K562 (cell line): ENCODE measurements at regions not wholly inside any gene's neighbourhood (a gene's known extent, or its start where the extent isn't known, plus 50 kb on each side); places are given as distances from the start of the nearest gene placed in this dataset.

ENCODE experiments used
- ATAC-seq: fragments of 200-7000 bp; cut with Tn5 transposase; 3 replicates; pipeline ENCODE4 v1.9.1; 2020; ENCODE audit warnings: moderate library complexity
- BruUV-seq: library from RNA; stranded (reverse); fragments of 400-500 nt; replicated peaks from 2 replicates; lab custom pipeline; 2021; lab: Mats Ljungman, UMichigan
- CTCF ChIA-PET: fragments of 300-600 bp; formaldehyde crosslinking; extraction: SDS; loops from one replicate; lab custom pipeline; 2021; ENCODE audit warnings: low intra/inter-chr PET ratio; lab: Yijun Ruan, JAX
- POLR2A ChIA-PET: fragments of 300-600, 350-650 bp; sonication (Branson Sonifier 250); formaldehyde crosslinking; extraction: SDS; loops from one replicate; lab custom pipeline; 2021; ENCODE audit warnings: antibody characterized with exemption, inconsistent platforms; lab: Yijun Ruan, JAX
- DNase-seq, 4 experiments: peaks; one replicate each; pipeline versions ENCODE4 v3.0.0 to v3.0.0-alpha.2; 2011 to 2018; ENCODE audit warnings: low spot score in 3 of 4, mixed read lengths in 3 of 4; ENCODE audit errors: extremely low read depth in 1 of 4
- FAIRE-seq: peaks from 2 replicates; lab custom pipeline; 2011; peaks lifted over from hg19 to GRCh38; lab: Jason Lieb, UNC
- H2AFZ ChIP-seq: 2 replicates; pipeline ENCODE4 v1.6.0; 2011; ENCODE audit warnings: low read depth, low read length, control low read depth, inconsistent platforms
- H3K27ac ChIP-seq: fragments of 200-600 bp; 3 replicates; pipeline ENCODE4 v1.8.0; 2011; ENCODE audit warnings: low read depth, mild to moderate bottlenecking, control low read depth, inconsistent platforms, low read length, moderate library complexity, mixed read lengths; ENCODE audit errors: extremely low read depth
- H3K27me3 ChIP-seq, 2 experiments: fragments of 300-600 bp in 1 of 2; 2 replicates in 1 of 2; 3 replicates in 1 of 2; pipeline versions ENCODE4 v1.6.0 to v1.8.0; 2011; ENCODE audit warnings: inconsistent platforms in 2 of 2, low read length in 2 of 2, mild to moderate bottlenecking in 1 of 2, mixed read lengths in 1 of 2, moderate library complexity in 1 of 2; ENCODE audit not compliant: control insufficient read depth in 2 of 2, insufficient read depth in 2 of 2
- H3K36me3 ChIP-seq: fragments of 300-600 bp; 3 replicates; pipeline ENCODE4 v1.8.0; 2011; ENCODE audit warnings: mild to moderate bottlenecking, low read length, inconsistent platforms; ENCODE audit not compliant: control insufficient read depth, insufficient read depth
- H3K4me1 ChIP-seq, 2 experiments: fragments of 200-600 bp in 1 of 2; replicated peaks in 1 of 2; 2 replicates in 1 of 2; 3 replicates in 1 of 2; pipeline versions ENCODE4 v1.5.1 to v1.8.0; 2011; ENCODE audit warnings: inconsistent platforms in 2 of 2, low read length in 2 of 2, mild to moderate bottlenecking in 1 of 2, mixed read lengths in 1 of 2, moderate library complexity in 1 of 2; ENCODE audit not compliant: control insufficient read depth in 2 of 2, insufficient read depth in 2 of 2
- H3K4me2 ChIP-seq: 2 replicates; pipeline ENCODE4 v1.6.1; 2011; ENCODE audit warnings: low read length, control low read depth, inconsistent platforms, mixed read lengths; ENCODE audit not compliant: insufficient read depth
- H3K4me3 ChIP-seq: fragments of 200-600 bp; sonication (generic), shearing (Covaris generic); 2 replicates; pipeline ENCODE4 v1.5.1; 2016; ENCODE audit warnings: control low read depth, inconsistent platforms
- H3K79me2 ChIP-seq: fragments of 200-600 bp; 3 replicates; pipeline ENCODE4 v1.8.0; 2011; ENCODE audit warnings: low read length, inconsistent platforms; ENCODE audit not compliant: control insufficient read depth, insufficient read depth
- H3K9ac ChIP-seq, 2 experiments: 2 replicates each; pipeline versions ENCODE4 v1.6.0 to v1.6.1; 2011; ENCODE audit warnings: low read depth in 2 of 2, low read length in 2 of 2, control low read depth in 1 of 2, inconsistent platforms in 1 of 2, mild to moderate bottlenecking in 1 of 2, mixed read lengths in 1 of 2; ENCODE audit not compliant: insufficient read depth in 1 of 2
- H3K9me1 ChIP-seq: one replicate; pipeline ENCODE4 v1.6.0; 2011; ENCODE audit warnings: inconsistent platforms, mild to moderate bottlenecking, low read length, moderate library complexity; ENCODE audit not compliant: control insufficient read depth, insufficient read depth
- H3K9me3 ChIP-seq: replicated peaks from 2 replicates; pipeline ENCODE4 v1.5.1; 2011; ENCODE audit warnings: low read depth, low read length, inconsistent platforms; ENCODE audit not compliant: control insufficient read depth, insufficient read depth
- H4K20me1 ChIP-seq: replicated peaks from 2 replicates; pipeline ENCODE4 v1.6.1; 2011; ENCODE audit warnings: low read length, inconsistent platforms, mixed read lengths; ENCODE audit not compliant: control insufficient read depth, insufficient read depth
- ATF7 ChIP-seq: fragments of 450-650 bp; IDR thresholded peaks from 2 replicates; pipeline ENCODE4 v1.7.1; 2014; ENCODE audit warnings: mild to moderate bottlenecking, moderate library complexity
- ESRRB ChIP-seq: fragments of 250-450 bp; sonication (Bioruptor Pico); IDR thresholded peaks from 2 replicates; pipeline ENCODE4 v1.5.0; 2020; ENCODE audit warnings: mild to moderate bottlenecking, moderate library complexity, borderline replicate concordance
- GATA2 ChIP-seq: sonication (generic); formaldehyde crosslinking; IDR thresholded peaks from 2 replicates; pipeline ENCODE4 v1.4.0; 2020; ENCODE audit warnings: mild to moderate bottlenecking, missing genetic modification reagents
- POLR2AphosphoS5 ChIP-seq: IDR thresholded peaks from 2 replicates; pipeline ENCODE4 v1.6.1; 2011; ENCODE audit warnings: mild to moderate bottlenecking, low read depth, low read length, moderate library complexity; ENCODE audit not compliant: control insufficient read depth, insufficient read depth
- PURB ChIP-seq: sonication (generic); formaldehyde crosslinking; IDR thresholded peaks from 2 replicates; pipeline ENCODE4 v1.9.0; 2021; ENCODE audit warnings: low read depth, mild to moderate bottlenecking, missing genetic modification reagents
- SRSF3 ChIP-seq: fragments of 200-400 bp; formaldehyde crosslinking; IDR thresholded peaks from 2 replicates; pipeline ENCODE4 v1.6.1; 2016; ENCODE audit warnings: mild to moderate bottlenecking, low read length, moderate library complexity; ENCODE audit not compliant: insufficient read depth
- TRIM28 ChIP-seq: fragments of 450-650 bp; IDR thresholded peaks from 2 replicates; pipeline ENCODE4 v1.6.1; 2017
- ZBTB40 ChIP-seq, 2 experiments: fragments of 450-650 bp in 1 of 2; sonication (generic) in 1 of 2; formaldehyde crosslinking in 1 of 2; IDR thresholded peaks; 2 replicates each; pipeline versions ENCODE4 v1.7.1 to v1.9.0; 2016 to 2022; ENCODE audit warnings: inconsistent platforms in 1 of 2, mild to moderate bottlenecking in 1 of 2, missing genetic modification reagents in 1 of 2
- ZNF232 ChIP-seq: sonication (generic); formaldehyde crosslinking; IDR thresholded peaks from 2 replicates; pipeline ENCODE4 v1.8.0; 2022; ENCODE audit warnings: mild to moderate bottlenecking, missing genetic modification reagents
- ZNF436 ChIP-seq: fragments of 250-450, 450-650 bp; sonication (Bioruptor Pico); formaldehyde crosslinking; IDR thresholded peaks from 2 replicates; pipeline ENCODE4 v1.7.0; 2020; ENCODE audit warnings: mild to moderate bottlenecking
- ZNF583 ChIP-seq: fragments of 250-450 bp; sonication (Bioruptor Pico); IDR thresholded peaks from 2 replicates; pipeline ENCODE4 v1.4.0; 2020
- ZNF740 ChIP-seq, 3 experiments: fragments of 200-800 bp in 1 of 3; sonication (Bioruptor generic) in 1 of 3; sonication (generic) in 1 of 3; formaldehyde crosslinking in 1 of 3; IDR thresholded peaks; 2 replicates each; pipeline versions ENCODE4 v1.6.1 to v1.8.0; 2016 to 2022; ENCODE audit warnings: mild to moderate bottlenecking in 2 of 3, missing compliant biosample characterization in 2 of 3, missing genetic modification characterization in 2 of 3, missing genetic modification reagents in 1 of 3
- WGBS: fragments of 100-300 bp; shearing (Covaris generic); methylation state at CpG from one replicate; pipeline ENCODE4 v1.1.6; 2016; ENCODE audit warnings: low coverage, mixed read lengths; ENCODE audit not compliant: insufficient coverage; ENCODE audit errors: missing lambda C conversion rate; 5-methylcytosine and 5-hydroxymethylcytosine counted together
- in situ Hi-C: fragments of 300-500 bp; cut with MboI; formaldehyde crosslinking; loops from 4 replicates; pipeline ENCODE4 v1.15.0; 2018; ENCODE audit warnings: inconsistent platforms, mixed read lengths
- intact Hi-C: fragments of 100-400 bp; cut with micrococcal nuclease; formaldehyde crosslinking; loops from 2 replicates; pipeline ENCODE4 v1.14.2; 2022

- DNase-seq (no peak), FAIRE-seq (no peak), ATAC-seq (no peak)
- Histone ChIP-seq H3K4me1 (no peaks in the 10 kb centered on the region), H3K36me3 (no peaks in the 10 kb centered on the region), H3K4me3 (no peak overlapping the region), H3K27me3 (no peaks in the 10 kb centered on the region), H3K9me3 (no peaks in the 10 kb centered on the region), H3K4me2 (no peak overlapping the region), H3K79me2 (no peaks in the 10 kb centered on the region), H4K20me1 (no peaks in the 10 kb centered on the region), H3K9me1 (no peaks in the 10 kb centered on the region), H3K27ac (no peak overlapping the region), H2AFZ (no peak overlapping the region), H3K9ac (no peak overlapping the region)
- 0% methylated on average over 2 of the region's 2 CpGs for WGBS
- ChIA-PET CTCF (no interaction called here), POLR2A (no interaction called here)
- intact Hi-C loops (no loop called here), in situ Hi-C loops (no loop called here)
- no TSS peak for BruUV-seq
- TF ChIP-seq GATA2 (CRISPR knock-in tag) (no peak), ESRRB (no peak), POLR2AphosphoS5 (no peak), ATF7 (no peak), TRIM28 (no peak), SRSF3 (no peak), PURB (no peak), ZNF740 (CRISPR knock-in tag; IDR thresholded peaks at IDR 0.05) (no peak), ZNF740 (tag; IDR thresholded peaks at IDR 0.05) (no peak), ZNF232 (no peak), ZBTB40 (IDR thresholded peaks at IDR 0.05) (no peak), ZBTB40 (CRISPR knock-in tag; IDR thresholded peaks at IDR 0.05) (no peak), ZNF583 (CRISPR knock-in tag) (no peak), ZNF436 (CRISPR knock-in tag) (no peak)
Observed at GRCh38 chr18:32545631-32546030, 74.9 kb upstream of the GAREM1 start.
